RWPE1 (cell line): ENCODE measurements at regions not wholly inside any gene's neighbourhood (a gene's known extent, or its start where the extent isn't known, plus 50 kb on each side); places are given as distances from the start of the nearest gene placed in this dataset.

Experiments used
- CTCF ChIA-PET: fragments of 350-600 bp; sonication (Branson Sonifier 250); formaldehyde crosslinking; extraction: SDS; loops from one replicate; lab custom pipeline; 2021; lab: Yijun Ruan, JAX
- POLR2A ChIA-PET: fragments of 400-600 bp; formaldehyde crosslinking; extraction: SDS; loops from one replicate; lab custom pipeline; 2020; ENCODE audit warnings: antibody characterized with exemption; ENCODE audit not compliant: low non-redundant PET; lab: Yijun Ruan, JAX
- DNase-seq: peaks from one replicate; pipeline ENCODE4 v3.0.0; 2012; ENCODE audit warnings: low spot score
- H3K27ac ChIP-seq: fragments of 450-650 bp; 2 replicates; pipeline ENCODE4 v1.5.1; 2017
- TF ChIP-seq, protein P1 (sequence below): fragments of 450-650 bp; conservative IDR thresholded peaks from 2 replicates; pipeline ENCODE4 v1.5.1; 2017; ENCODE audit warnings: low read depth, mild to moderate bottlenecking

DNA sequence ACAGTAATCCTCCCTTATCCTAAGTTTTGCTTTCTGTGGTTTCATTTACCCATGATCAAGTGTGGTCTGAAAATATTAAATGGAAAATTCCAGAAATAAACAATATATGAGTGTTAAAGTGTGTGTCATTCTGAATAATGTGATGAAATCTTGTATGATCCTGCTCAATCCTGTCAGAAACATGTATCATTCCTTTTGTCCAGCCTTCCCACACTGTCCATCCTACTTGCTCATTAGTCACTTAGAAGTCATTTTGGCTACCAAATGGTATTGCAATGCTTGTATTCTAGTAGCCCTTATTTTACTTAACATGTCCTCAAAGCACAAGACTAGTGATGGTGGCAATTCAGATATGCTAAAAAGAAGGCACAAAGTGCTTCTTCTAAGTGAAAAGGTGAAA, 1211.2 kb upstream of the SORCS1 start:
- peak; percentile 7 for DNase-seq
- ChIA-PET CTCF (no interaction called here), POLR2A (no interaction called here)
- TF ChIP-seq, protein P1, sequence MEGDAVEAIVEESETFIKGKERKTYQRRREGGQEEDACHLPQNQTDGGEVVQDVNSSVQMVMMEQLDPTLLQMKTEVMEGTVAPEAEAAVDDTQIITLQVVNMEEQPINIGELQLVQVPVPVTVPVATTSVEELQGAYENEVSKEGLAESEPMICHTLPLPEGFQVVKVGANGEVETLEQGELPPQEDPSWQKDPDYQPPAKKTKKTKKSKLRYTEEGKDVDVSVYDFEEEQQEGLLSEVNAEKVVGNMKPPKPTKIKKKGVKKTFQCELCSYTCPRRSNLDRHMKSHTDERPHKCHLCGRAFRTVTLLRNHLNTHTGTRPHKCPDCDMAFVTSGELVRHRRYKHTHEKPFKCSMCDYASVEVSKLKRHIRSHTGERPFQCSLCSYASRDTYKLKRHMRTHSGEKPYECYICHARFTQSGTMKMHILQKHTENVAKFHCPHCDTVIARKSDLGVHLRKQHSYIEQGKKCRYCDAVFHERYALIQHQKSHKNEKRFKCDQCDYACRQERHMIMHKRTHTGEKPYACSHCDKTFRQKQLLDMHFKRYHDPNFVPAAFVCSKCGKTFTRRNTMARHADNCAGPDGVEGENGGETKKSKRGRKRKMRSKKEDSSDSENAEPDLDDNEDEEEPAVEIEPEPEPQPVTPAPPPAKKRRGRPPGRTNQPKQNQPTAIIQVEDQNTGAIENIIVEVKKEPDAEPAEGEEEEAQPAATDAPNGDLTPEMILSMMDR: no peak
- no peak overlapping the region for H3K27ac ChIP-seq

DNA sequence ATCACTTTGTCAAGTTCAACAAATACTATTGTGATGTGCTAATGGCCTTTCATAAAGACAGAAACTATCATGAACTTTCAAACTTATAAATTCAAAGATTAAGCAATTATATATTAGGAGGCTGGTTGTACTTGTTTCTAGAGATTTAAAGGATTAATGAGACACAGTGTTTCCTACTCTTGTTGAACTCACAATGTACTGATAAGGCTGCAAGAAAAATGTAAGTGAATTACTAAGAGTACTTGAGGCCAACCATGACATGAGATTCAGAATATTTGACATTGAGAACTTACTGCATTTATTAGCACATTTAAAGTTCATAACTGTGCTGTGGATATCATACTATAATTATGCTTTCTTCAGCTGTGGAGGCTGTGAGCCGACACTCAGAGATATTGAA, 1210.5 kb upstream of the SORCS1 start:
- TF ChIP-seq, protein P1: no peak
- POLR2A ChIA-PET: no interaction called here
- H3K27ac ChIP-seq: no peak overlapping the region
- CTCF ChIA-PET: no interaction called here
- no peak for DNase-seq

DNA sequence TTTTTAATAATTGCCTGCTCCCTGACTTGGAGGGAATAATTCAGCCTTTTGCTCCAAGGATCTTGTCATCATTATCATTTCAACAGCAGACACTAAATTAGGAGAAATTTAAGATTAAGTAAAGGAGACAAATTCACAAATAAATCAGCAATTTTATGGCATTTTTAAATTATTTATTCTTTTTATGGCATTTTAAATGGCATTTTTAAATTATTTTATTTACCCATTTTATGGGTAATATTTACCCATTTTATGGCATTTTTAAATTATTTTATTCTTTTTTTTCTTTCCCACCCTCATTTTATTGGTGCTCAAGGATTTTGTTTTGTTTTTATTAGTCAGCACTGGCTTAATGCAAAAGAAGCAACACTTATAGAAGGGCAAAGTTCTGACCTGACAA, 1201.0 kb upstream of the SORCS1 start:
- ChIA-PET POLR2A (no interaction called here), CTCF (no interaction called here)
- no peak for DNase-seq
- TF ChIP-seq, protein P1: no peak
- no peak overlapping the region for H3K27ac ChIP-seq

DNA sequence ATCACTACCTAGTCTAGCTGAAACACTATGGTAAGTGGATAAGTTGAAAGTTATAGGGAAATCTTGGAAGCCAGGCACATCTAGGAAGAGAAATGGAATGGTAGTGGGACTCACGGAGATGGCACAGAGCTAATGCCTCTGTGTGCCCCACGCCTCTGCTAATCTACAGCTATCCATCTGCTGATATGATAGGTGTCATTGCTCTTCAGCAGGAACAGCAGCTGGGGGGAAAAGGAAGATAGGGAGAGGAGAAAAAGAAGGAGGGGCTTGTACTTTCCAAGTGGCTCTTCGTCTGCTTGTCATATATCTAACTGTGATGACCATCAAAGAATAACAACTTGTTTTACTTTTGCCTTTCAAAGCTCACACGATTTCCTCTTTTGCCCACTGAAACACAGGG, 1199.1 kb upstream of the SORCS1 start:
- H3K27ac ChIP-seq: no peak overlapping the region
- TF ChIP-seq, protein P1: no peak
- no peak for DNase-seq
- POLR2A ChIA-PET: no interaction called here
- CTCF ChIA-PET: no interaction called here

DNA sequence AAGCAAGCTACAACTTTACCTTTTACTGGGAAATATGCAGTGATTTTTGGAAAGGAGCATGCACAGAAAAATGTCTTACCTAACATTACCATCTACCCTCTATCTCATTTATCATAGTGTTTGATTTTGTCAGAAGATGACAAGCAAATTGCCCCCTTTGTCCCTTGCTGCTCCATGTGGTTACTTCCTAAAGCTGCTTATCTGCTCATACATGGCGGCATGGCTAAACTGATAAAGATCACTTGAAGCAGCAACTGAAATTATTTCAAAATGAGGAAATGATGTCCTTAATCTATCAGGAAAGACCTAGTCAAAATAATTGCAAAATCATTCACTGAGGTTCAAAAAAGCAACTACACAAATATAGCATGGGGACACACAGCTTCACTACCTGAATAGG, 1198.5 kb upstream of the SORCS1 start:
- TF ChIP-seq, protein P1: no peak
- H3K27ac ChIP-seq: no peak overlapping the region
- POLR2A ChIA-PET: no interaction called here
- CTCF ChIA-PET: no interaction called here
- DNase-seq: no peak

DNA sequence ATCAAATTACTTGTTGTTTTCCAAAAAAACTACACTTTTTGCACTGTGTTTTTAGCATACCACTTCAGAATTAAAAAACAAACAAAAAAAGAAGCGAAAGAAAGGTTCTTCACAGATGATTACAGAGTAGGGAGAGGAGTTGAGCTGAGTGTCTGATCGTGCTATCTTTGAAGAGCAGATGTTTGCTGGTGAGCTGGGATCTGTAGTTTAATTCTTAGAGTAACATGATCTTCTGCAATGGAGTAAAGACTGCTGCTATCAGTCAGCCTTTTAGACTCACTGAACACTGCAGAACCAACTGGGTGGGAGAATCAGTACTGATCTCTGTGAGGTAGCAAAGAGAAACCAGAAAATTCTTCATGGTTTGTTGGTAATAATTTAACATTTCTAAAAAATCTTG, 1197.8 kb upstream of the SORCS1 start:
- ChIA-PET POLR2A (no interaction called here), CTCF (interaction anchor here (0.7 kb wide), 1 partner anchor 1753 kb away, joined by 4 read pairs; no protein-coding TSS in a partner anchor)
- DNase-seq: no peak
- H3K27ac ChIP-seq: no peak overlapping the region
- TF ChIP-seq, protein P1: no peak

DNA sequence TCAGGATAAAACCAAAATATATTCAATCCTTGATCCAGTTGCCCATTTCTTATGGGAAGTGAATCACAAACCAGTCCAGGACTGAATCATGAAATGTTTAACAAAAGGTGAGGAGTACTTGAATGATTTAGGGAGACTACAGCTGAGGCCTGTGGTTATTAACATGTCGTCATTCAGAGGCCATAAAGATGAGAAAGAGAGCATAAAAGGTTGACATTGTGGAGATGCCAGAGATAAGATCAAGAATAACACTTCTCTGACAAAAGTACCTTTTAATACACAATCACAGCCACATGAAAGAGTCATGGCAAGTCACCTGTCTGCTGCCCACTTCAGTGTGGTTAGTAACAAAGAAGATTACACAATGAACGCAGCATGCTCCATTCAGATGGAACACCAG, 1195.7 kb upstream of the SORCS1 start:
- no peak overlapping the region for H3K27ac ChIP-seq
- POLR2A ChIA-PET: no interaction called here
- DNase-seq: peak; percentile 34
- TF ChIP-seq, protein P1: no peak
- CTCF ChIA-PET: no interaction called here
